OCI-LY1 (cell line): ENCODE measurements at regions not wholly inside any gene's neighbourhood (a gene's known extent, or its start where the extent isn't known, plus 50 kb on each side); places are given as distances from the start of the nearest gene placed in this dataset.

Source experiments
- H2AFZ ChIP-seq: fragments of 200-600 bp; sonication (generic), shearing (Covaris generic); 2 replicates; pipeline ENCODE4 v1.6.0; 2014; ENCODE audit warnings: antibody characterized with exemption, mild to moderate bottlenecking, low read length
- H3F3A ChIP-seq: fragments of 200-600 bp; sonication (generic), shearing (Covaris generic); 2 replicates; pipeline ENCODE4 v1.6.0; 2014; ENCODE audit warnings: mild to moderate bottlenecking, antibody characterized with exemption, low read length, moderate library complexity; ENCODE audit not compliant: insufficient read depth
- H3K27ac ChIP-seq: fragments of 200-600 bp; sonication (generic); 2 replicates; pipeline ENCODE4 v1.5.1; 2014; ENCODE audit warnings: low read length, mixed run types, mild to moderate bottlenecking, low read depth; ENCODE audit not compliant: poor library complexity, severe bottlenecking
- H3K27me3 ChIP-seq: fragments of 200-600 bp; sonication (generic); 2 replicates; pipeline ENCODE4 v1.6.0; 2014; ENCODE audit warnings: antibody characterized with exemption, mild to moderate bottlenecking, low read length, moderate library complexity; ENCODE audit not compliant: insufficient read depth
- H3K36me3 ChIP-seq: fragments of 200-600 bp; sonication (generic); 2 replicates; pipeline ENCODE4 v1.6.1; 2014; ENCODE audit warnings: mild to moderate bottlenecking, antibody characterized with exemption, low read length, moderate library complexity, mixed read lengths; ENCODE audit not compliant: insufficient read depth
- H3K4me1 ChIP-seq: fragments of 200-600 bp; sonication (generic); 2 replicates; pipeline ENCODE4 v1.5.1; 2014; ENCODE audit warnings: mild to moderate bottlenecking, low read length, moderate library complexity; ENCODE audit not compliant: insufficient read depth, severe bottlenecking
- H3K4me2 ChIP-seq: fragments of 200-600 bp; sonication (generic), shearing (Covaris generic); 2 replicates; pipeline ENCODE4 v1.6.1; 2014; ENCODE audit warnings: low read length
- H3K4me3 ChIP-seq: fragments of 200-600 bp; sonication (generic); 2 replicates; pipeline ENCODE4 v1.5.1; 2014; ENCODE audit warnings: low read length, low read depth, mild to moderate bottlenecking, mixed read lengths; ENCODE audit not compliant: poor library complexity, severe bottlenecking
- H3K79me2 ChIP-seq: fragments of 200-600 bp; shearing (Covaris generic); 2 replicates; pipeline ENCODE4 v1.6.1; 2016; ENCODE audit warnings: mixed run types, low read length, mixed read lengths; ENCODE audit not compliant: insufficient read depth
- H3K9ac ChIP-seq: fragments of 200-600 bp; sonication (generic), shearing (Covaris generic); 2 replicates; pipeline ENCODE4 v1.6.1; 2014; ENCODE audit warnings: mild to moderate bottlenecking, low read length, mixed read lengths
- H3K9me2 ChIP-seq: fragments of 200-600 bp; sonication (generic), shearing (Covaris generic); 2 replicates; pipeline ENCODE4 v1.6.1; 2014; ENCODE audit warnings: low read depth, mild to moderate bottlenecking, low read length, mixed read lengths
- H3K9me3 ChIP-seq: fragments of 200-600 bp; shearing (Covaris generic); 2 replicates; pipeline ENCODE4 v1.6.1; 2014; ENCODE audit warnings: low read length, mixed read lengths
- H4K20me1 ChIP-seq: fragments of 200-600 bp; sonication (generic), shearing (Covaris generic); 2 replicates; pipeline ENCODE4 v1.6.0; 2016; ENCODE audit warnings: mild to moderate bottlenecking, low read length; ENCODE audit not compliant: insufficient read depth
- EZH2 ChIP-seq: fragments of 200-600 bp; sonication (generic), shearing (Covaris generic); IDR thresholded peaks from 2 replicates; pipeline ENCODE4 v1.8.0; 2017; ENCODE audit warnings: borderline replicate concordance, mixed run types, mild to moderate bottlenecking, antibody characterized with exemption, low read length, moderate library complexity, mixed read lengths
- TF ChIP-seq, protein P1 (sequence below): fragments of 200-600 bp; sonication (generic), shearing (Covaris generic); IDR thresholded peaks from 2 replicates; pipeline ENCODE4 v1.5.1; 2017; ENCODE audit warnings: mild to moderate bottlenecking, antibody characterized with exemption, low read length, moderate library complexity, mixed read lengths

DNA sequence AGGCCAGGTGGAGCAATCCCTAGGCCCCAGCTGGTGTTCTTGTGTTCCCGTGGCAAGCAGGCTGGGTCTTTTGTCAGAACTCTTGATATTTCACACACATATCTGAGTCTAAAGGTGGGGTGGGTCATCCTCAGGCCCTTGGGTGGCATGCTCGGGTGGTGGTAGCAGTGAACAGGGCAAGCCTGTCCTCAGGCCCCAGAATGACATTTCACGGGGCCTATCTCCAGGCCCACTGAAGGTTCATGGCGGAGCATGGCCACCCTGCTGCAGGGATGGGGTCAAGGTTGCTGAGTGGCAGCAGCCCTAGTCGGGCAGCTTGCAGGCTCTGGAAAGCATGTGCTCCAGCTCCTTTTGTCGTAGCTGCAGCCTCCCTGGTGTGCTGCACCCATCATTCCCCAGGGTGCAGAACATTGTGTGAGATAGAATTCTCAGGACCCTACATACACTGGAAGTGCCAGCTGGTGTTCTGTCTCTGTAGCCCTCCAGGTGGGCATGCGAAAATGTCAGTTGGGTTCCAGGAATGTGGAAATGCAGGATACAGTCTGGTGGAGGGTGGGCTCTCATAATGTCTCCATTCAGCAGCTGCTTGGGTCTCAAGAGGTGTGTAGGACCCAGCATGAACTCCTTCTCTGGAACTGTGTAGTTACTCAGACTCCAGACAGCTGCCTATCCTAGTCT is 1571.8 kb downstream of the STIM2 start:
- Histone ChIP-seq H3K27ac (no peak overlapping the region), H3K9me2 (no peaks in the 10 kb centered on the region), H3K9me3 (no peaks in the 10 kb centered on the region), H3F3A (no peaks in the 10 kb centered on the region), H3K4me1 (no peaks in the 10 kb centered on the region), H3K4me3 (no peak overlapping the region), H2AFZ (no peak overlapping the region), H4K20me1 (no peaks in the 10 kb centered on the region), H3K36me3 (no peaks in the 10 kb centered on the region), H3K9ac (no peak overlapping the region), H3K79me2 (no peaks in the 10 kb centered on the region), H3K27me3 (no peaks in the 10 kb centered on the region), H3K4me2 (no peak overlapping the region)
- no peak for TF ChIP-seq EZH2
- TF ChIP-seq, protein P1, sequence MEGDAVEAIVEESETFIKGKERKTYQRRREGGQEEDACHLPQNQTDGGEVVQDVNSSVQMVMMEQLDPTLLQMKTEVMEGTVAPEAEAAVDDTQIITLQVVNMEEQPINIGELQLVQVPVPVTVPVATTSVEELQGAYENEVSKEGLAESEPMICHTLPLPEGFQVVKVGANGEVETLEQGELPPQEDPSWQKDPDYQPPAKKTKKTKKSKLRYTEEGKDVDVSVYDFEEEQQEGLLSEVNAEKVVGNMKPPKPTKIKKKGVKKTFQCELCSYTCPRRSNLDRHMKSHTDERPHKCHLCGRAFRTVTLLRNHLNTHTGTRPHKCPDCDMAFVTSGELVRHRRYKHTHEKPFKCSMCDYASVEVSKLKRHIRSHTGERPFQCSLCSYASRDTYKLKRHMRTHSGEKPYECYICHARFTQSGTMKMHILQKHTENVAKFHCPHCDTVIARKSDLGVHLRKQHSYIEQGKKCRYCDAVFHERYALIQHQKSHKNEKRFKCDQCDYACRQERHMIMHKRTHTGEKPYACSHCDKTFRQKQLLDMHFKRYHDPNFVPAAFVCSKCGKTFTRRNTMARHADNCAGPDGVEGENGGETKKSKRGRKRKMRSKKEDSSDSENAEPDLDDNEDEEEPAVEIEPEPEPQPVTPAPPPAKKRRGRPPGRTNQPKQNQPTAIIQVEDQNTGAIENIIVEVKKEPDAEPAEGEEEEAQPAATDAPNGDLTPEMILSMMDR: no peak

DNA sequence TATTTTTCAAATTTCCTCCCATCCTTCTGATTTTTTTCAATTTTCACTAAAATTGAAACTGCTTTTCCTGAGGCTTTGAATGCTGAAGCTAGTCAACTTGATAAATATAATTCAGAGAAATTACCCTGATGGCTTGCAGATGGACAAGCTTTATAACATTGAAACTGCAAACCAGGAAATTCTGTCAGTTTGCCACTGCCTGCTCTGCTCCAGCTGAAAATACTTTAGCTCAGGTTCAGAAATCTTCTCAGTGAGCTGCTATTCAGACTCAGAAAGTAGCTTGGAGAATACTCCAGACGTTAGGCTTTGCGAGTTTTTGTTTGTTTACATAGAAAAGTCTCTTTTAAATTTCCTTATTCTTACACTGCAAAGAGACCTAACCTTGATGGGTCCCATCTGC is 1574.7 kb downstream of the STIM2 start:
- H3K4me2 ChIP-seq: no peak overlapping the region
- H3K9ac ChIP-seq: no peak overlapping the region
- TF ChIP-seq, protein P1: no peak
- H3K27me3 ChIP-seq: no peaks in the 10 kb centered on the region
- no peak overlapping the region for H2AFZ ChIP-seq
- no peaks in the 10 kb centered on the region for H3K36me3 ChIP-seq
- no peaks in the 10 kb centered on the region for H4K20me1 ChIP-seq
- H3K9me3 ChIP-seq: no peaks in the 10 kb centered on the region
- H3K9me2 ChIP-seq: no peaks in the 10 kb centered on the region
- no peaks in the 10 kb centered on the region for H3K4me1 ChIP-seq
- H3K79me2 ChIP-seq: no peaks in the 10 kb centered on the region
- no peak overlapping the region for H3K27ac ChIP-seq
- H3F3A ChIP-seq: no peaks in the 10 kb centered on the region
- no peak overlapping the region for H3K4me3 ChIP-seq

DNA sequence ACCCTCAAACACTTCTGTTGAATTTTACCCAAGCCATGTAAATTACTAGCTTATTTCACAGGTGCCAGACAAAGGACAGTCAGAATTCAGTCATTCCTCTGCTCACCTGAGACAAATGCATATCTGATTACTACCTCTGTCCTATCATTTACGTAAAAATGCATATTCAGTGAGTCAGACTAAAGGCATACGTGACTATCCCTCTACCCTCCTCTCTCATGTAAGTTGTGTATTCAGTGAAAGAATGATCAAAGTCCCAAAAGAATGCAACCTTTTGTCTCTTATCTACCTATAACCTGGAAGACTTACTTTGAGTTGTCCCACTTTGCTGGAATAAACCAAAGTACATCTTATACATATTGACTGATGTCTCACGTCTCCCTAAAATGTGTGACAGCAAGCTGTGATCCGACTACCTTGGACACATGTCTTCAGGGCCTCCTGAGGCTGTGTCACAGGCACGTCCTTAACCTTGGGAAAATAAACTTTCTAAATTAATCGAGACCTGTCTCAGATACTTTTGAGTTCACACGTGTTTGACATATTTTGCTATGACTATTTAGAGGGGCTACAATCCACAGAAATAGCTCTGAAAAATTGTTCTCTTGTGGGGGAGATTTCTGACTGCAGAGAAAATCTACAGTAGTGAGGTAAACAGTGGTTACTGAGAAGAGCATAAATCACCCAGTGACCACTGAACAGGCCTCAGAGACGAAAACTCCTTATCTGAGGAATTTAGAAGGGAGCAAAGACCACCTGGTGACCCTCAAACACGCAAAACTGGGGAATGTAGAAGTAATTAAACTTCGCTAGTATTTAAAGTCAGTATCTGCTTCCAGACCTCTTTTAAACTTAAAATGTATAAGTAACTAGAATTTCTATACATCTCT is 1575.8 kb downstream of the STIM2 start:
- H3K9ac ChIP-seq: no peak overlapping the region

More for the DNA sequence above, 1575.8 kb downstream of the STIM2 start:
- Histone ChIP-seq H3F3A (no peaks in the 10 kb centered on the region), H3K9me3 (no peaks in the 10 kb centered on the region), H2AFZ (no peak overlapping the region), H3K27ac (no peak overlapping the region), H3K27me3 (no peaks in the 10 kb centered on the region), H3K36me3 (no peaks in the 10 kb centered on the region), H3K9me2 (no peaks in the 10 kb centered on the region), H3K4me3 (no peak overlapping the region), H3K4me2 (no peak overlapping the region), H3K4me1 (no peaks in the 10 kb centered on the region), H3K79me2 (no peaks in the 10 kb centered on the region), H4K20me1 (no peaks in the 10 kb centered on the region)
- TF ChIP-seq, protein P1: no peak
- no peak for TF ChIP-seq EZH2
